ENCODE measurements at regions not wholly inside any gene's neighbourhood (a gene's known extent, or its start where the extent isn't known, plus 50 kb on each side); places are given as distances from the start of the nearest gene placed in this dataset.

DNA sequence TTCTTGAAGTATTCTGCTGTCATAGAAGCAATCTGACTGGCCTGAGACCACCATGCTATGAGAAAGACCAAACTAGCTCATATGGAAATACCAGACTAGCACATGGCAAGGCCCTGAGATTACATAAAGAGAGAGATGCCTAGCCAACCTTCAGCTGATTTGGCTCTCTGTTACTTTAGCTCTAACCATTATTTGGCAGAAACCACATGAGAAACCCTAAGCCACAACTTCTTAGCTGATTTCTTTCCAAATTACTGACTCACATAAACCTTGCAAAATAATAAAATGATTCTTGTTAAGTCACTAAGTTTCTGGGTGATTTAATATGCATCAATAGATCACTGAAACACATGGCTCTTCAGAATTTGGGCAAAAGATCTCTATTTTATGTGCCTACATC, 295.0 kb upstream of the ZNF521 start:
- no peak for DNase-seq (ENCODE audit: low read depth)

GRCh38 chr18:25639596-25639995, 287.6 kb upstream of the ZNF521 start:
- no peak for DNase-seq (ENCODE audit: low read depth)

DNA sequence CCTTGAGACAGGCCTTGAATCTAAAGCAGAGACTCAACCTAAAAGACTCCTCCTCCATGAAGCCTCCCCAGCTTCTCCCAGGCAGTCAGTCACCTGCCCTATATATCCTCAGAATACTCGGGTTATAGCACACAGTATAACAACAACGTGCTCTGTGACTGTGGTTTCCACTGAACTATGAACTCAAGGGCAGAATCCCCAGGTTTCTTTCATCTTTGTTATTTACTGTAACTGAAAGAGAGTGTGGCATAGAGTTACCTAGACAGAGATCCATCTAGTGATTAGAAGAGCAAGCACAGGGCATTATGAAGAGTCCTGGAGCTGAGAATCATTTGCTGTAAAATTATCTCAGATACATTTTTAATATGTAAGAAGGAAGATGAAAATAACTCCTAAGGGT, 281.6 kb upstream of the ZNF521 start:
- no peak for DNase-seq (ENCODE audit: low read depth)

- DNase-seq (ENCODE audit: low read depth): no peak
Observed at GRCh38 chr18:25630682-25631081, 278.7 kb upstream of the ZNF521 start.

DNA sequence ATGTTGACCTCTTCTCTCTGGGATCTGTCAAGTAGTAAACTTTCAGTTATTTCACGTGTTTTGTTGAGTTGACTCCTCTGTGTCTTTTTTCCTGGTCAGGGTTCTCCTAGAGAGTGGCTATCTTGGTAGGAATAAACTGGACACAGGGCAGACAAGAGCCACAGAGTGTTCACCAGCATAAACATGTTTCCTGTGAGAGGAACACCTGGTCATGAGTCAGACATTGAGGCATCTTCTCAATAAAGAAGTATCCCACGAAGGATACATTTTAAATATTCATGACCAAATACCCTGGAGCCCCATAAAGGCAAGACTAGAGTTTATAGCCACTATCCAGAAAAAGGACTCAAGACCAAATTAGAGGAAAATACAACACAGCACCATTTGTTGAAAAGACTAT, 269.7 kb upstream of the ZNF521 start:
- DNase-seq (ENCODE audit: low read depth): no peak

- no peak for DNase-seq (ENCODE audit: low read depth)
Observed at GRCh38 chr18:25621144-25621543, 269.2 kb upstream of the ZNF521 start.

- no peak for DNase-seq (ENCODE audit: low read depth)
Observed at GRCh38 chr18:25614168-25614567, 262.2 kb upstream of the ZNF521 start.

DNA sequence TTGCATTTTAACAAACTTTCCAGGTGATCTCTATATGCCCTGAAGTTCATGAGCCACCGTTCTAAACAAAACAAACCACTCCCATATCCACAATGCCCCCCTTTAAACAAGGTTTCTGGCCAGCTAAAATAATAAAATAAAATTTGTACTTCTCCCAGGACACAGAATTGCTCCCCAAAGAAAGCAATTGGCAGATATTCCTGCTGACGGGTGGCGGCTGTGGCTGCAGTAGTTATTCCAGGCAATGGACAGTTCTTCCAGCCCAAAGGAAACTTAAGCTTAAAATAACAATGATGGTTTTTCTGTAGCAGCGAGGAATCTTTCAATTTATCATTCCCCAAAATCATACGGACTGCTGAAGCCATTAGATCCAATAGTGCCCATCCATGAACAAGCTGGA, 260.5 kb upstream of the ZNF521 start:
- DNase-seq (ENCODE audit: low read depth): no peak

GRCh38 chr18:25608091-25608490, 256.1 kb upstream of the ZNF521 start:
- no peak for DNase-seq (ENCODE audit: low read depth)

- DNase-seq (ENCODE audit: low read depth): no peak
Observed at GRCh38 chr18:25604894-25605597, 253.1 kb upstream of the ZNF521 start.

- DNase-seq (ENCODE audit: low read depth): no peak
Observed at GRCh38 chr18:25604196-25604893, 252.4 kb upstream of the ZNF521 start.

GRCh38 chr18:25599443-25599842, 247.5 kb upstream of the ZNF521 start:
- DNase-seq (ENCODE audit: low read depth): no peak

DNA sequence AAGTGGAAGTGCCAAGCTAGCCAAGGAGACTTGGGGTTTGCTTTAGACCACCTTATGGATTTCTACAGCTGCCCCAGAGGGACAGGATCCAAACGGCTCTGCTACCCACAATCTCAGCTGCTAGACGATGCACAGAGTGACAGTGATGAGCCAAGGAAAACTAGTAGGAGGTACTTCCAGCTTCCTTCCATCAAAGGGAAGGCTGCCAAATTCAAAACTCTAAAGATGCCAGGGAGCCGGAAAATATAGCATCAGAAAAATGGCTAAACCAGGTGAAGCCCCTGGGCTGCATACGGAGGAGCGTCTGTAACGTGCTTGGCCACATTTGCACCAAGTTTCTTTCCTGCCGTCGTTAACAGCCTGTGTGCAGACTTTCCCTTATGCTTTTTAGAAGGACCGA, 245.5 kb upstream of the ZNF521 start:
- DNase-seq (ENCODE audit: low read depth): no peak

DNA sequence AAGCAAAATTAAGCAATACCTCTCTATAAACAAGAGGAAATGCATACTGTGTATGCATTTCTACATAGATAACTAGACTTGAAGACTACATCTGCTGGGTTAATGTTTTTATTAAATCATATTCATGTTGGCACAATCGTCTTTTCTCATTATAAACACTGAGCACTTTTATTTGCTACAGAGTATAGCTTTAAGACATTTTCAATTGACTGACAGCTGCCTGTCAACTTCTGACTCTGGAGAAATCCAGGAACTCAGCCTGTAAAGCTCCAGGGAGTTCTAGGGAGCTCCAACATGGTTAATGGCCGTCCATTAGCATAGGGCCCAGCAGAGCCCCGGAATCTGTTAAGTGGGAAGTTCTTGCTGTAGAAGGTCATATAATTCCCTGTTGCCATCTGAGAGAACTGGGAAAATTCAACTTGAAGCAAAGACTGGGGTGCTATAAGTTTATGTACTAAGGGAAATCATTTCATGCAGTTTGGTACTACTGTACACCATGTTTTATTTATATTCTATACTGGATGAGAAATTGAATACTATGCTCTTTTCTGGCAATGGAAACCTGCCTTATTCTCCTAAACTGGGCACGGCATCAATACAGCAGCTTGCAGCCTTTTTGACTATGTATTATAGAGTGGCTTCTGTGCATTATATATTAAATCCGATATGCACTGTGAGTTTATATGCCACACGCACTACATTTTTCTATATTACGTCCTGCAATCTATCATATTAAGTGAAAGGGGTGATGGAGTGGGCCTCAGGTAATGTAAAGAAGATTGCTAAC, 243.5 kb upstream of the ZNF521 start:
- DNase-seq (ENCODE audit: low read depth): no peak

GRCh38 chr18:25594351-25594750, 242.4 kb upstream of the ZNF521 start:
- DNase-seq (ENCODE audit: low read depth): no peak

DNA sequence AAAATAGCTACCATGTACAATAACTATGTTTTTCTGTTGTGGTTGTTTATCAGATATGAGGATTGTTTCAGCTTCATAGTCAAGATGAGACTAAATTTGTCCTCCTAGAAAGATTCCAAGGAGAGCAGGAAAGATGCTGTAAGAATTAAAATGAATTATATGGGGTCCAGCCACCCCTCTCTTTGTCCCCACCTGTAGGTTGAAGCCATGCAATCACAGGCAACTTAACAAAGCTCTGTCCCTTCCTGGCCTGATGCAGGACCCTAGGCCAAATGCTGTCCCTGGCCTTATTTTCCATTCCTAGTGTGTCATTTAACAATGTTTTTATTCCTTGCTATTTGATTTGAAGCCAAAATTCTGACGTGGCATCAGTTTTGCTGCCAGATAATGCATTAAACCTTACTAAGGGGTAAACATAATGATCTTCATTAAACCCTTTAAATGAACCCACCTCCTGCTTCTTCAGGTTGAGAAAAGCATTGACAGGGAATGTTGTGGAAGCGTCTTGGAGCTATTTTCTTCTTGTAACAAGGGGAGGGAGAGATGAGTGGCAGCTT, 240.9 kb upstream of the ZNF521 start:
- no peak for DNase-seq (ENCODE audit: low read depth)

DNA sequence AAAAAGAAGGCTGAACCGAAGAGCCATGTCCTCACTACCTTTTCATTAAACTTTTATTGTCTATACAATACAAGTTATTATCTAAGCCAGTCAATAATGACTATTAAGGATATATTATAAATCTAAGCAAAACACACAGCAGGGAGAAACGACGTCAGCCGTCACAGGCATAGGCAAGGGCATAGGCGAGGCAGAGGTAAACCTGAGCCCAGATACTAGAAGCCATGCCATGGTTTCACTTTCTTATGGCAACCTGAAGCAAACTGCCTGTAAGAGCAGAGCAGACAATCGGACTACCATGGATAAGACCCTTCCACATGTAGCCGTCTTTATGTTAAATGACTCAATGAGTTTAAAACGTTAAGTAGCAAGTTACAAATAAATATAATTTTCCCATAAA, 238.5 kb upstream of the ZNF521 start:
- DNase-seq (ENCODE audit: low read depth): no peak

GRCh38 chr18:25587545-25587944, 235.6 kb upstream of the ZNF521 start:
- DNase-seq (ENCODE audit: low read depth): no peak

DNA sequence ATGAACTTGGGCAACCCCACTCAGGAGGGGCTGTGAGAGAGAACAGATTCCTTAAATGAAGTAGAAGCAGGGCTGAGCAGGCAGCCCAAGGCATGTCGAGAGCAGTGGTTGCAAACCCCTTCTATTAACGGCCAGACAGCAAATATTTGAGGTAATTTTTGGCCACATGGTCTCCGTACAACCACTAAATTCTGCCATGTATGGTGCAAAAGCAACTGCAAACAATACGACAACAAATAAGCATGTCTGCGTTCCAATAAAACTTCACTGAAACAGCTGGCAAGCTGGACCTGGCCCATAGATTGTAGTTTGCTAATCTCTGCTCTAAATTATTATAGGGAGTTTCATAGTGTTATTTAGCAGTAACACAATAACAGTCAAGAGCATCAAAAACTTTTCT, 217.0 kb upstream of the ZNF521 start:
- no peak for DNase-seq (ENCODE audit: low read depth)

GRCh38 chr18:25563816-25564683, 212.1 kb upstream of the ZNF521 start:
- no peak for DNase-seq (ENCODE audit: low read depth)

- DNase-seq (ENCODE audit: low read depth): no peak
Observed at GRCh38 chr18:25563346-25563745, 211.4 kb upstream of the ZNF521 start.

GRCh38 chr18:25561918-25562317, 210.0 kb upstream of the ZNF521 start:
- DNase-seq (ENCODE audit: low read depth): no peak

Measured in stimulated activated CD4-positive, alpha-beta T cell treated with anti-CD3 and anti-CD28 coated beads, Interleukin-2, amount 100 ng/mL, for 4 hours (primary cell).